Neuron (in vitro differentiated cells): ENCODE measurements at regions not wholly inside any gene's neighbourhood (a gene's known extent, or its start where the extent isn't known, plus 50 kb on each side); places are given as distances from the start of the nearest gene placed in this dataset.

Experiments used
- H2AFZ ChIP-seq: one replicate; pipeline ENCODE4 v1.6.1; 2013; ENCODE audit warnings: low read depth, mild to moderate bottlenecking, inconsistent platforms, low read length, moderate library complexity
- H3K27me3 ChIP-seq: one replicate; pipeline ENCODE4 v1.6.1; 2013; ENCODE audit warnings: low read length; ENCODE audit not compliant: insufficient read depth
- H3K36me3 ChIP-seq: one replicate; pipeline ENCODE4 v1.6.1; 2013; ENCODE audit warnings: low read length; ENCODE audit not compliant: insufficient read depth
- H3K4me1 ChIP-seq: one replicate; pipeline ENCODE4 v1.6.1; 2013; ENCODE audit warnings: low read length; ENCODE audit not compliant: insufficient read depth
- H3K4me3 ChIP-seq: 2 replicates; pipeline ENCODE4 v1.5.1; 2013; ENCODE audit warnings: mild to moderate bottlenecking, low read length, moderate library complexity
- H3K9me3 ChIP-seq: one replicate; pipeline ENCODE4 v1.6.1; 2013; ENCODE audit warnings: low read length

DNA sequence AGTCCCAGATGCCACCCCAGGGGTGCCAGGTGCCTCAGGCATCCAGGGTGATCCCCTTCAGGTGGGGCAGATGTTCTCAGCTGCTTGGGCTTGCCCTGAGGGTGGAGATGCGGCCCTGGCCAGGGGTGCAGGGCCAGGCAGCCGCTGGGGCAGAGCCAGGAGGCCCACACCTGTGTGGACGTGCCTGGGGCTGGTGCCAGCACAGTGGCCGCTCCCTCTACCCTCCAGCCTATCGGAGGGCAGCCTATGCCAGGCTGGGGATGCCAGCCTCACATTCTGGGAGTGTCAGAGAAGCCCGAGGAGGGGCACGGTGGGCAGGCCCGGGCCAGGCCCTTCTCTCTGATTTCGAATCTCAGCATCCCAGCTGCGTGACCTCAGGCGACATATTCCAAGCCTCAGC is 96.5 kb upstream of the WNT4 start:
- no peaks in the 10 kb centered on the region for H3K36me3 ChIP-seq
- H3K27me3 ChIP-seq: peaks cover 16% of the 10 kb centered on the region
- no peaks in the 10 kb centered on the region for H3K9me3 ChIP-seq
- H2AFZ ChIP-seq: no peak overlapping the region
- H3K4me1 ChIP-seq: peaks cover 4% of the 10 kb centered on the region
- H3K4me3 ChIP-seq: no peak overlapping the region

DNA sequence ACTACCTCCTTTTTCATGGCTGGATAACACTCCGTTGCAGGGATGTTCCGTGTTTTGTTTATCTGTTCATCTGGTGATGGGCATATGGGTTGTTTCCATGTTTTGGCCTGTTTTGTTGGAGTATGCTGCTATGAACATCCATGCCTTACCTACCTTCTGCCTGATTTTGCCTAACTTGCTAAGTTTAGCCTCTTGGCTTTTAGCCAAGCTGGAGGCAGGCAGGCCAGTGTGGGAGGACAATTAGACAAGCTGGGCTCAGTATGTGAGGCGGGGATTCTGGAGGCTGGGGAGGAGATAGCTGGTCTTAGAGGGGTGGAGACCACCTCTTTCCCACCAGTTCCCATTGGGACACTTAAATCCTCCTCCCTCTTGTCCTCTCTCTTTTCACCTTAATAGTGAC is 98.4 kb upstream of the WNT4 start:
- Histone ChIP-seq H3K9me3 (no peaks in the 10 kb centered on the region), H3K27me3 (peaks cover 16% of the 10 kb centered on the region), H3K4me1 (no peaks in the 10 kb centered on the region), H3K36me3 (no peaks in the 10 kb centered on the region), H2AFZ (no peak overlapping the region), H3K4me3 (no peak overlapping the region)

DNA sequence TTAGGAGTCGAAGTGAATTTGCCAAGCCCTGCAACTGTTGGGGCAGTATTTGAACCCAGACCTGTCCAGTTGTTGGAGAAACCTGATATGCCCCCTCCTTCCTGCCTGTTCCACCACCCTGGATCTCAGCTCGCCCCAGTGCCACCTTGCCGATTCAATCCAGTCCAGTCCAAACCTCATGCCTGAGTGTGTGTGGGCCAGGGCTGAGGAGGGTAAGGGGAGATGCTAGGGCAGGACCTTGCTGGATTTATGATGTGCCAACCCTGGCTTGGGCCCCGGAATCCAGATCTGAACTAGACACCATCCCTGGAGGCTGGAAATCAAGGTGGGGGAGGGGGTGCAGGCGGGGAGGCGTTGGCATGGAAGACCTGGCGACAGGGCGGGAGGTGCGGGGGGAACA is 98.9 kb upstream of the WNT4 start:
- Histone ChIP-seq H3K4me3 (no peak overlapping the region), H2AFZ (no peak overlapping the region), H3K4me1 (no peaks in the 10 kb centered on the region), H3K27me3 (peaks cover 16% of the 10 kb centered on the region), H3K36me3 (no peaks in the 10 kb centered on the region), H3K9me3 (no peaks in the 10 kb centered on the region)

DNA sequence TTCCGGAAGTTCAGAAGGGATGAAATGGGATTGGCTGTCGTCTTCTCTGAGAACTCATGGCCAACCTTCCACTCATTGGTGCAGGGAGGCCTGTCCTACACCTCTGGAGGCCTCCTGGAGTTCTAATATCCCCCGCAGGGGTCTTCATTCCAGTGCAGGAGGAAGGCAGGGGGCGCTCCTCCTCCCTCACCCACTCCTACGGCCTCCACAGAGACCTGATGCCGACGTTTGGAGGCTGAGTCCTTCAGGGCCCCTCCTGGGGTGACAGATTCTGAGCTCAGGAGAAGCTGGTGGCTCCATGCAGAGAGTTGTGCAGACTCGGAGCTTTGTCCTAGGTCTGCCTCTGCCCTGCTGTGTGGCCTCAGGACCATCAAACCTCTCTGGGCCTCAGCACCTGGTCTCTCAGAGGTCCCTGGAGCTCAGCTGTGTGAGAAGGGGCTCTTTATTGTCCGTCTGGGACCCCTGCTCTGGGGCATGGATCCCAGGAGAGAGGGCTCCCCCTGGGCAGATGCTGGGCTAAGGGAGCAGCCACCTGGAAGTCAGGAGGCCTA is 102.3 kb upstream of the WNT4 start:
- Histone ChIP-seq H3K9me3 (no peaks in the 10 kb centered on the region), H2AFZ (no peak overlapping the region), H3K4me3 (no peak overlapping the region), H3K36me3 (no peaks in the 10 kb centered on the region), H3K4me1 (no peaks in the 10 kb centered on the region), H3K27me3 (peaks cover 20% of the 10 kb centered on the region)

DNA sequence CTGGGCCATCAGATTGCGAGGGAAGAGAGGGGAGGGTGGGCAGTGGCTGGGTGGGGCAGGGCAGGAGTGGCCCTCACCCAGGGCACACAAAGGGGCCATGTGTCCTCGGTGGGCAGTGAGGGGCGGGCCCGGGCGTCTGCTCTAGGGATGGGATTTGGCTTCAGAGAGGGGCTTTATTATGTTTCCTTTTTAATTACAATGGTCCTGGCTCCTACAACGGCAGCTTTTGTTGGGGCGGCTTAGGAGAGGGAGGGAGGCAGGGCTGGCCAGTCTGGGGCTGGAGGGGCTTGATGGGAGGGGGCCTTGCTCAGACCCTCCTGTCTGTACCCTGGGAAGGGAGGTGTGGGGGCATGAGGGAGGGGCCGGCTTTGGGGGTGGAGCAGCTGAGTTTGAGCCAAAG is 102.8 kb upstream of the WNT4 start:
- Histone ChIP-seq H3K4me1 (no peaks in the 10 kb centered on the region), H3K4me3 (no peak overlapping the region), H3K9me3 (no peaks in the 10 kb centered on the region), H2AFZ (no peak overlapping the region), H3K36me3 (no peaks in the 10 kb centered on the region), H3K27me3 (peaks cover 22% of the 10 kb centered on the region)

DNA sequence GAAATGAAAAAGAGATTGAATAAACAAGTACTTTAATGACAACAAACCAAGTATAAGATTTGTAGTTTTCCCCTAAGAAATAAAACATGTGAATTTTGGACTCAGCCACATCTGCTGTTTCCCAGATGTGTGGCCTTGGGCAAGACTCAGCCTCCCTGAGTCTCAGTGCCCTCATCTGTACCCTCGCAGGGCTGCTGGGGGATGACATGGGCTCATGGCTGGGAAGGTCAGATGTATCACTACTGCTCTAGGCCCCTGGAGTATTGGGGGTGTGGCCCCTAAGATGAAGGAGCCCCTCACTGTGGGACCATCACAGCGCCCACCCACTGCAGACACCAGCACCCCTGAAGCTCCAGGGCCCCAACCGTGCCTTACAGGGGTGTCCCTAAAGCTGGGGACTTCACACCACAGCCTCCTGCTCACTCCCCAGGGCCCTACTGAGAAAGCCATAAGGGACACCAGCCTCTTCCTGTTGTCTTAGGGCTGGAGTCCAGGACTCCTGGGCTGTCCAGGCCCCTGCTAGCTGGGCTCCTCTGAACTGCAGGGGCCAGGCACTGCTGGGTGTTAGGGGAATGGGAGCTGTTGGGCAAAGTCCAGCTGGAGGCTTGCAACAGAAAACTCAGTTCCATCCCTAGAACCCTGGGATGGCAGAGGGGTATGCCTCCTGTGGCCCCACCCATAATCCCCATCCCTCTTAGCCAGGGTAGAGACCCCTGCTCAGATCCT is 104.0 kb upstream of the WNT4 start:
- no peaks in the 10 kb centered on the region for H3K9me3 ChIP-seq
- no peaks in the 10 kb centered on the region for H3K4me1 ChIP-seq
- H3K27me3 ChIP-seq: peaks cover 26% of the 10 kb centered on the region
- no peak overlapping the region for H2AFZ ChIP-seq
- H3K36me3 ChIP-seq: no peaks in the 10 kb centered on the region
- H3K4me3 ChIP-seq: no peak overlapping the region

DNA sequence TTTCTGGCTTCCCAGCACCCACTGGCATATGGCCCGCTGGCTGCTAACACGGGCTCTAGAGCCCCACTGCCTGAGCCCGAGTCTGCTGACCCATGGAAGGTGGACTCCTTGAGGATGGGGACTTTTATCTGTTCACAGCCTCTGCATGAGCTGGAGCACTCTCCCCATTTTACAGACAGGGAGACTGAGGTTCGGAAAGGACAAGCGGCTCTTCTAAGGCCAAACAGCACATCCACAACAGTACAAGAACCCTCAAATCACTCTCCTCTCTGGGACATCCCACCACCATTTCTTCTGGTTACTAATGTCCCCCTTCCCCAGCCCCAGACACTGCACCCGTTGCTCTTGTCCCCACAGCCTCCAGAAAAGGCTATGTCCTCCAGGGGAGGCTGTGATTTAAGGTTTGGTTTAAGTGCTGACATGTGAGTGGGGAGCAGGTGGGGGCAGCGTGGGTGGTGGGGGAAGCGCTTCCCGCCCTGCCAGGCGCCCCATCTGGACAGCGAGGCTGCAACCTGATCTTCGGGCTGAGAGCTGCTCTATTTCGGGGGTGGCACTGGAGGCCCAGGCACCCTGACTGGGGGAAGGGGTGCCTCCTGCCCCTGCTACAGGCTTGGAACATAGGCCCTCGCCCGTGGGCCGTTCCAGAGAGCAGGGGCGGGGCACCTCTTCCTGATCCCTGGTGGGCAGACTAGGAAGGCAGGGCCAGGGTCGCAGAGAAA is 104.8 kb upstream of the WNT4 start:
- Histone ChIP-seq H3K27me3 (peaks cover 26% of the 10 kb centered on the region), H2AFZ (no peak overlapping the region), H3K9me3 (no peaks in the 10 kb centered on the region), H3K4me3 (no peak overlapping the region), H3K36me3 (no peaks in the 10 kb centered on the region), H3K4me1 (no peaks in the 10 kb centered on the region)

DNA sequence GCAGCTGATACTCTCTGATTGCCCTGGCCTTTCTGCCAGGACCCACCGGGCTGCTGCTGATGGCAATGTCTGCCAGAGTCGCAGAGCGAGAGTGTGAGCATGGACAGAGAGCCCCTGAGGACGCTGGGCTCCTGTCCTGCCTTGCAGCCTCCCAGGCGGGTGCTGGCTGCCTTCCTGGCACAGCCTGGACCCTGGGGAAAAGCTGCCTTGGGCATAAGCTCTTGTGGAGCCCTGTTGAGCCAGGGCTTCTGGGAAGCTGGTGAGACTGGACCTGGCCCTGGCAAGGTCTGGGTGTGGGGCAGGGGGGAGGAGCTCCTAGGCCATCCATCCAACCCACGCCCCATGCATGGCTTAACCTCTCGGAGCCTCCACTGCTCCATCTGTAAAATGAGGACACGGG is 105.8 kb upstream of the WNT4 start:
- H3K9me3 ChIP-seq: no peaks in the 10 kb centered on the region
- H3K4me3 ChIP-seq: no peak overlapping the region
- no peak overlapping the region for H2AFZ ChIP-seq
- H3K27me3 ChIP-seq: peaks cover 29% of the 10 kb centered on the region
- no peaks in the 10 kb centered on the region for H3K36me3 ChIP-seq
- no peaks in the 10 kb centered on the region for H3K4me1 ChIP-seq

DNA sequence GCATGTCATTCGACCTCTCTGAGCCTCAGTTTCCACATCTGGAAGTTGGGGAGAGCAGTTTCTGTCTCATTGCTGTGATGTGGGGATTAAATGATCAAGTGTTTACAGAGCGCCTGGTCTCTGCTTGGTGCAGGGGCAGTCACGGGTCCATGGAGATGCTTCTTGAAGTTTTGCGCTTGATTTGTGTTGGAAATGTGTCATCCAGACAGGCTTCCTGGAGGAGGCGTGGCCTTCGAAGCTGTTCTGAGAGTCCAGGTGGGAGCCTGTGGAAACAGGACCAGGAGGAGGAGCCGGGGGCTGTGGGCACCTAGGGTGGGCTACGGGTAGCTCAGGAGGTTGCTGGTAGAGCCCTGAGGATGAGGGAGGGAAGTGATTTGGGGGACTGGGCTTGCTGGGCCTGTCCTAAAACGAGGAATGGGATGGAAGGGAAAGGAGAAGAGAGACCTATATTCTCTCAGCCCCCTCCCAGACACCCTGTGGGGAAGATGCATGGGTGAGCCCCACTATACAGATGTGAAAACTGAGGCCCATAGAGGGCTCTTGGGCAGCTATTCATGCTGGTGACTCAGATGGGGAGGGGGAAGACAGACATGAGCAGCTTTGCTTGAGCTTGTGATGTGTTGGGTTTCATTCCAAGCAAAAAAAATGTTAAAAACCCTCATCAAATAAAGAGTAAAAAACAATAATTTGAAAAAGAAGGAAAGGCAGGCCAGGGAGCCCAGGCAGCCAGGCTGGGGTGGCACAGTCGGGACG is 107.2 kb upstream of the WNT4 start:
- no peaks in the 10 kb centered on the region for H3K36me3 ChIP-seq
- H3K9me3 ChIP-seq: no peaks in the 10 kb centered on the region
- peaks cover 8% of the 10 kb centered on the region for H3K4me1 ChIP-seq
- H3K4me3 ChIP-seq: no peak overlapping the region
- H2AFZ ChIP-seq: no peak overlapping the region
- peaks cover 35% of the 10 kb centered on the region for H3K27me3 ChIP-seq

DNA sequence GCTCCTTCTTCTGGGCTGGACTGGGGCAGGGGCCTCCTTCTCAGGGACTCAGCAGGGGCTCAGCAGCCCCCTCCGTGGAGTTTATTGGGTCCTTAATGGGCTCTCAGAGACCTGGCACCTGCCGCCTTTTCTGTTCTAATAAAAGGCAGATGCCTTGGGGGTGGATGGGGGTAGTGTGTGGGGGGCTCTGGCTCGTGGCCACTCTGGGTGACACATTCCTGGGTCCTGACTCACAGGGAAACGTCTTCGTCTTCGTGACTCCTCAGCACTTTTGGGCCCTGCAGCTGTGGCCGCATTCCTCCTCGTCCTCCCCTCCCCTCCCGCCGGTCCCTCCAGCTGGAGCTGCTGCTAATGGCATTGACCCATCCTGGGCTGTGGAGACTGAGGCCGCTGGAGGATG is 107.8 kb upstream of the WNT4 start:
- no peak overlapping the region for H3K4me3 ChIP-seq
- H3K9me3 ChIP-seq: no peaks in the 10 kb centered on the region
- H3K27me3 ChIP-seq: peaks cover 36% of the 10 kb centered on the region
- no peaks in the 10 kb centered on the region for H3K36me3 ChIP-seq
- no peak overlapping the region for H2AFZ ChIP-seq
- peaks cover 8% of the 10 kb centered on the region for H3K4me1 ChIP-seq

DNA sequence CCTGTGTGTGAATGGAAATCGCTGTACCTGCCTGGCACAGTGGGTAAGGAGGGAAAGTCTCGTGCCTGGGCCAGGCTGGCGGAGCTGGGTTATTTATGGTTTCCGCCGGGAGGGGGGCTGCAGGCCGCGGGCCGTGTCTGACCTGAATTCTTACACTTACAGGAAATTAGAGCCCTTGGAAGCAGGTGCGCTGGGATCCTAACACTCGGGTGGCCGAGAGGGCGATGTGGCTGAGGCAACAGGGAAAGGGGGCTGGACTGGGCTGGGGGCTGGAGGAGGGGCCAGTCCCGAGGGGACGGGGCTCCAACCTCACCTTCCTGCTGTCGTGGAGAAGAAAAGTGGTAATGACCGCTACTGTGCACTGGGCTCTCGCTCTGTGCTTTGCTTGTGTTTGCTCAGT is 109.4 kb upstream of the WNT4 start:
- no peak overlapping the region for H2AFZ ChIP-seq
- H3K4me1 ChIP-seq: peaks cover 8% of the 10 kb centered on the region
- no peaks in the 10 kb centered on the region for H3K36me3 ChIP-seq

DNA sequence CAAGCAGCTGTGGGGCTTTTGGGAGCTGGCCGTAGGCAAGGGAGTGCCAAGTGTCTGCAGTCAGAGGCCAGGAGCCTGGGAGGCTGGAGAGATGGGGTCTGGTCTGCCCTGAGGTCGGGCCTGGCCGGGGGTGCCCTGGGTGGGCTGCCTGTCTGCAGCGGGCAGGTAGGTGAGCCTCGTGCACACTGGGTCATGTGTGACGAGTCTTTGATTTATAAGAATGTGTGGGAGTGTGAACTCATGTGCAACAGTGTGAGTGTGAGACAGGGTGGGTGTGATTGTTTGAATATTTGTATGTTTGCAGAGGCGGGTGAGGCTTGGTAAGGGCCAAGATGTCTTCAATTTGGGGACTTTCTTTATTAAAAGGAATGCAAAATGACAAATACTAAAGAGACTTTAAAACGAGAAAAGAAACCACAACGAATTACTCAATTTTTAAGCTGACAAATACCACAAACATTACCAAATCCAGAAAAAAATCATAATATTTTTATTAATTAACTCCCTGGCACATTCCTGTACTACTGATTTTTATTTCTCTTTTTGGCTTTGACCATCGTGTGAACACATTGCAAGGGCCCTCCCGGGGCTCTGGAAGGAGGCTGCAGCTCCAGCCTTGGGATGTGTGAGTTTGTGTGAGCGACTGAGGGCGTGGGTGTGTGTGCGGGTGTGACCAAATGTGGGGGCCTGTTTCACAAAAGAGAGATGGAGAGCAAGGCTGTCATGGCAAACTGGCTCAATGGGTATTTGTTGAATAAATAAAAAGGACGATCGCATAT is 110.3 kb upstream of the WNT4 start:
- no peaks in the 10 kb centered on the region for H3K36me3 ChIP-seq
- H3K4me1 ChIP-seq: peaks cover 8% of the 10 kb centered on the region
- no peak overlapping the region for H2AFZ ChIP-seq
- H3K4me3 ChIP-seq: no peak overlapping the region
- H3K9me3 ChIP-seq: no peaks in the 10 kb centered on the region
- peaks cover 44% of the 10 kb centered on the region for H3K27me3 ChIP-seq

More for the DNA sequence above, 109.4 kb upstream of the WNT4 start:
- no peaks in the 10 kb centered on the region for H3K9me3 ChIP-seq
- peaks cover 44% of the 10 kb centered on the region for H3K27me3 ChIP-seq
- H3K4me3 ChIP-seq: no peak overlapping the region
